ENCODE measurements at regions not wholly inside any gene's neighbourhood (a gene's known extent, or its start where the extent isn't known, plus 50 kb on each side); places are given as distances from the start of the nearest gene placed in this dataset.

GRCh38 chr9:108612513-108612912, 243.3 kb downstream of the ACTL7B start:
- Histone ChIP-seq H3K9me3 (no peaks in the 10 kb centered on the region), H3K27ac (no peak overlapping the region), H3K36me3 (no peaks in the 10 kb centered on the region), H3K27me3 (no peaks in the 10 kb centered on the region), H3K4me1 (no peaks in the 10 kb centered on the region), H3K4me3 (no peak overlapping the region)
- no peak for DNase-seq
- TF ChIP-seq POLR2A (IDR thresholded peaks at IDR 0.05) (no peak), CTCF (IDR thresholded peaks at IDR 0.05) (no peak)

GRCh38 chr9:108609897-108610253, 245.9 kb downstream of the ACTL7B start:
- Histone ChIP-seq H3K4me1 (no peaks in the 10 kb centered on the region), H3K4me3 (no peak overlapping the region)

GRCh38 chr9:108609227-108609896, 246.4 kb downstream of the ACTL7B start:
- Histone ChIP-seq H3K27ac (no peak overlapping the region), H3K9me3 (no peaks in the 10 kb centered on the region)
- TF ChIP-seq CTCF (IDR thresholded peaks at IDR 0.05) (no peak), POLR2A (IDR thresholded peaks at IDR 0.05) (no peak)

More at GRCh38 chr9:108609897-108610253, 245.9 kb downstream of the ACTL7B start:
- no peaks in the 10 kb centered on the region for H3K27me3 ChIP-seq
- no peaks in the 10 kb centered on the region for H3K36me3 ChIP-seq
- DNase-seq: no peak
- TF ChIP-seq CTCF (IDR thresholded peaks at IDR 0.05) (no peak), POLR2A (IDR thresholded peaks at IDR 0.05) (no peak)
- no peaks in the 10 kb centered on the region for H3K9me3 ChIP-seq
- H3K27ac ChIP-seq: no peak overlapping the region

GRCh38 chr9:108607607-108608006, 248.2 kb downstream of the ACTL7B start:
- H3K27ac ChIP-seq: no peak overlapping the region
- H3K27me3 ChIP-seq: no peaks in the 10 kb centered on the region
- TF ChIP-seq CTCF (IDR thresholded peaks at IDR 0.05) (no peak), POLR2A (IDR thresholded peaks at IDR 0.05) (no peak)
- H3K36me3 ChIP-seq: no peaks in the 10 kb centered on the region
- H3K4me3 ChIP-seq: no peak overlapping the region
- H3K4me1 ChIP-seq: no peaks in the 10 kb centered on the region
- DNase-seq: no peak
- H3K9me3 ChIP-seq: no peaks in the 10 kb centered on the region

More at GRCh38 chr9:108609227-108609896, 246.4 kb downstream of the ACTL7B start:
- Histone ChIP-seq H3K36me3 (no peaks in the 10 kb centered on the region), H3K27me3 (no peaks in the 10 kb centered on the region), H3K4me1 (no peaks in the 10 kb centered on the region), H3K4me3 (no peak overlapping the region)
- no peak for DNase-seq

GRCh38 chr9:108606401-108606800, 249.4 kb downstream of the ACTL7B start:
- TF ChIP-seq CTCF (IDR thresholded peaks at IDR 0.05) (no peak), POLR2A (IDR thresholded peaks at IDR 0.05) (no peak)
- Histone ChIP-seq H3K9me3 (no peaks in the 10 kb centered on the region), H3K4me3 (no peak overlapping the region), H3K36me3 (no peaks in the 10 kb centered on the region), H3K4me1 (no peaks in the 10 kb centered on the region), H3K27ac (no peak overlapping the region), H3K27me3 (no peaks in the 10 kb centered on the region)
- no peak for DNase-seq

GRCh38 chr9:108603141-108603540, 252.6 kb downstream of the ACTL7B start:
- H3K27ac ChIP-seq: no peak overlapping the region
- H3K9me3 ChIP-seq: no peaks in the 10 kb centered on the region
- no peak overlapping the region for H3K4me3 ChIP-seq
- no peak for TF ChIP-seq POLR2A (IDR thresholded peaks at IDR 0.05)
- no peak for TF ChIP-seq CTCF (IDR thresholded peaks at IDR 0.05)
- H3K4me1 ChIP-seq: no peaks in the 10 kb centered on the region
- no peak for DNase-seq
- H3K36me3 ChIP-seq: no peaks in the 10 kb centered on the region
- no peaks in the 10 kb centered on the region for H3K27me3 ChIP-seq
